Stimulated activated CD4-positive, alpha-beta T cell treated with anti-CD3 and anti-CD28 coated beads, TNF-alpha, amount 100 ng/mL, for 1 hour (primary cell): ENCODE measurements at regions not wholly inside any gene's neighbourhood (a gene's known extent, or its start where the extent isn't known, plus 50 kb on each side); places are given as distances from the start of the nearest gene placed in this dataset.
"Not testable (repeated sequence)": the region's sequence is repeated elsewhere in the genome, so short reads cannot be mapped to it uniquely, and the experiment has no call there.

ENCODE experiments used
- DNase-seq, 3 donors: peaks; one replicate each; pipeline ENCODE4 v3.0.0-alpha.2; 2020; ENCODE audit warnings: low read depth in 3 of 3, low spot score in 1 of 3

GRCh38 chr15:30830961-30831360 is 72.8 kb upstream of the FAN1 start:
- DNase-seq: no peak

GRCh38 chr15:30833379-30833778 is 70.3 kb upstream of the FAN1 start:
- DNase-seq: not testable (repeated sequence)

DNA sequence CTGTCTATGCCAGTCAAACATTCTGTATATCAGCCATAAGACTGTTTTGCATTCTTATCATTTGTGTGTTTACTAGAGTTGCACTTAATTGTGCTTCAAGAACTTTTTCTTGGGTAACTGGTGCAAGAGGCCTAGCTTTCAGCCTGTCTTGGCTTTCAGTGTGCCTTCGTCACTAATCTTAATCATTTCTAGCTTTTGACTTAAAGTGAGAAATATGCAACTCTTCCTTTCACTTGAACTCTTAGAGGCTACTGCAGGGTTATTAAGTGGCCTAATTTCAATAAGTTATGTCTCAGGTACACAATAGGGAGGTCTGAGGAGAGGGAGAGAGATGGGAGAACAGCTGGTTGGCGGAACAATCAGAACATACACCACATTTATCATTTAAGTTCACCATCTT is 62.1 kb upstream of the FAN1 start:
- not testable (repeated sequence) for DNase-seq

- not testable (repeated sequence) for DNase-seq
These were observed 60.8 kb upstream of the FAN1 start for GRCh38 chr15:30842798-30843472.

- DNase-seq: not testable (repeated sequence)
These were observed 58.2 kb upstream of the FAN1 start for GRCh38 chr15:30845536-30845935.
